ENCODE measurements at regions not wholly inside any gene's neighbourhood (a gene's known extent, or its start where the extent isn't known, plus 50 kb on each side); places are given as distances from the start of the nearest gene placed in this dataset.
"Not testable (repeated sequence)": the region's sequence is repeated elsewhere in the genome, so short reads cannot be mapped to it uniquely, and the experiment has no call there.

- Histone ChIP-seq H3K9me3 (ENCODE audit: control insufficient read depth, low read length) (no peaks in the 10 kb centered on the region), H3K4me1 (ENCODE audit: control insufficient read depth in 1 of 2, insufficient read depth in 2 of 2, low read length in 2 of 2) (no peaks in the 10 kb centered on the region), H3K4me3 (ENCODE audit: low read length in 2 of 2) (no peak overlapping the region), H3K36me3 (ENCODE audit: control insufficient read depth in 1 of 2, insufficient read depth in 2 of 2, low read length in 1 of 2) (no peaks in the 10 kb centered on the region), H3K27ac (ENCODE audit: low read depth in 1 of 2, low read length in 2 of 2) (no peak overlapping the region), H3K27me3 (ENCODE audit: control insufficient read depth in 1 of 2, insufficient read depth in 2 of 2, low read length in 1 of 2) (no peaks in the 10 kb centered on the region)
- ATAC-seq (ENCODE audit: low FRiP score) (no peak), DNase-seq (no peak)
- 86% methylated on average over 4 of the region's 4 CpGs for WGBS, 2 donors
- intact Hi-C loops (cut with DNase I): no loop called here
Observed at GRCh38 chr1:61028136-61028535, 54.2 kb upstream of the NFIA start.

GRCh38 chr1:61018068-61018467, 64.3 kb upstream of the NFIA start:
- H3K9me3 ChIP-seq (ENCODE audit: control insufficient read depth, low read length); ATAC-seq (ENCODE audit: low FRiP score); H3K36me3 ChIP-seq (ENCODE audit: control insufficient read depth in 1 of 2, insufficient read depth in 2 of 2, low read length in 1 of 2); H3K4me3 ChIP-seq (ENCODE audit: low read length in 2 of 2); H3K27ac ChIP-seq (ENCODE audit: low read depth in 1 of 2, low read length in 2 of 2); H3K27me3 ChIP-seq (ENCODE audit: control insufficient read depth in 1 of 2, insufficient read depth in 2 of 2, low read length in 1 of 2); intact Hi-C loops (cut with DNase I); DNase-seq; H3K4me1 ChIP-seq (ENCODE audit: control insufficient read depth in 1 of 2, insufficient read depth in 2 of 2, low read length in 2 of 2): not testable (repeated sequence)
- 91 to 92% methylated on average over 7 of the region's 7 CpGs for WGBS, 2 donors

- no peak overlapping the region for H3K27ac ChIP-seq (ENCODE audit: low read depth in 1 of 2, low read length in 2 of 2)
- ATAC-seq (ENCODE audit: low FRiP score) (no peak), DNase-seq (no peak)
- no peaks in the 10 kb centered on the region for H3K9me3 ChIP-seq (ENCODE audit: control insufficient read depth, low read length)
- H3K27me3 ChIP-seq (ENCODE audit: control insufficient read depth in 1 of 2, insufficient read depth in 2 of 2, low read length in 1 of 2): no peaks in the 10 kb centered on the region
- 96 to 100% methylated on average over 1 of the region's 1 CpG for WGBS, 2 donors
- H3K4me1 ChIP-seq (ENCODE audit: control insufficient read depth in 1 of 2, insufficient read depth in 2 of 2, low read length in 2 of 2): peaks cover 0 to 3% of the 10 kb centered on the region in 2 donors
- no peak overlapping the region for H3K4me3 ChIP-seq (ENCODE audit: low read length in 2 of 2)
- intact Hi-C loops (cut with DNase I): no loop called here
- no peaks in the 10 kb centered on the region for H3K36me3 ChIP-seq (ENCODE audit: control insufficient read depth in 1 of 2, insufficient read depth in 2 of 2, low read length in 1 of 2)
Observed at GRCh38 chr1:61017651-61018050, 64.7 kb upstream of the NFIA start.

- no peaks in the 10 kb centered on the region for H3K9me3 ChIP-seq (ENCODE audit: control insufficient read depth, low read length)
- 61 to 73% methylated on average over 4 of the region's 4 CpGs for WGBS, 2 donors
- H3K27ac ChIP-seq (ENCODE audit: low read depth in 1 of 2, low read length in 2 of 2): peak overlapping the region in 1 of 2 donors; percentile 83
- DNase-seq: no peak
- intact Hi-C loops (cut with DNase I): no loop called here
- peaks cover 7 to 9% of the 10 kb centered on the region in 2 donors for H3K4me1 ChIP-seq (ENCODE audit: control insufficient read depth in 1 of 2, insufficient read depth in 2 of 2, low read length in 2 of 2)
- H3K27me3 ChIP-seq (ENCODE audit: control insufficient read depth in 1 of 2, insufficient read depth in 2 of 2, low read length in 1 of 2): no peaks in the 10 kb centered on the region
- no peak overlapping the region for H3K4me3 ChIP-seq (ENCODE audit: low read length in 2 of 2)
- H3K36me3 ChIP-seq (ENCODE audit: control insufficient read depth in 1 of 2, insufficient read depth in 2 of 2, low read length in 1 of 2): no peaks in the 10 kb centered on the region
- no peak for ATAC-seq (ENCODE audit: low FRiP score)
Observed at GRCh38 chr1:61013946-61014667, 68.3 kb upstream of the NFIA start.

GRCh38 chr1:61013189-61013945, 69.0 kb upstream of the NFIA start:
- Histone ChIP-seq H3K9me3 (ENCODE audit: control insufficient read depth, low read length) (no peaks in the 10 kb centered on the region), H3K36me3 (ENCODE audit: control insufficient read depth in 1 of 2, insufficient read depth in 2 of 2, low read length in 1 of 2) (no peaks in the 10 kb centered on the region), H3K4me1 (ENCODE audit: control insufficient read depth in 1 of 2, insufficient read depth in 2 of 2, low read length in 2 of 2) (peaks cover 7 to 9% of the 10 kb centered on the region in 2 donors), H3K4me3 (ENCODE audit: low read length in 2 of 2) (no peak overlapping the region), H3K27ac (ENCODE audit: low read depth in 1 of 2, low read length in 2 of 2) (peak overlapping the region in 1 of 2 donors; percentile 83), H3K27me3 (ENCODE audit: control insufficient read depth in 1 of 2, insufficient read depth in 2 of 2, low read length in 1 of 2) (no peaks in the 10 kb centered on the region)
- no peak for ATAC-seq (ENCODE audit: low FRiP score)
- intact Hi-C loops (cut with DNase I): no loop called here
- 44 to 45% methylated on average over 4 of the region's 4 CpGs for WGBS, 2 donors
- no peak for DNase-seq

- WGBS, 2 donors: 14 to 15% methylated on average over 2 of the region's 2 CpGs
- H3K4me1 ChIP-seq (ENCODE audit: control insufficient read depth in 1 of 2, insufficient read depth in 2 of 2, low read length in 2 of 2): peaks cover 7 to 9% of the 10 kb centered on the region in 2 donors
- H3K9me3 ChIP-seq (ENCODE audit: control insufficient read depth, low read length): no peaks in the 10 kb centered on the region
- no peaks in the 10 kb centered on the region for H3K36me3 ChIP-seq (ENCODE audit: control insufficient read depth in 1 of 2, insufficient read depth in 2 of 2, low read length in 1 of 2)
- H3K27me3 ChIP-seq (ENCODE audit: control insufficient read depth in 1 of 2, insufficient read depth in 2 of 2, low read length in 1 of 2): no peaks in the 10 kb centered on the region
- DNase-seq (no peak), ATAC-seq (ENCODE audit: low FRiP score) (peak; percentile 33)
- H3K27ac ChIP-seq (ENCODE audit: low read depth in 1 of 2, low read length in 2 of 2): peak overlapping the region; percentile 36 to 83
- intact Hi-C loops (cut with DNase I): no loop called here
- no peak overlapping the region for H3K4me3 ChIP-seq (ENCODE audit: low read length in 2 of 2)
Observed at GRCh38 chr1:61012341-61012761, 70.0 kb upstream of the NFIA start.

GRCh38 chr1:61011561-61012263, 70.6 kb upstream of the NFIA start:
- Histone ChIP-seq H3K27ac (ENCODE audit: low read depth in 1 of 2, low read length in 2 of 2) (no peak overlapping the region), H3K4me1 (ENCODE audit: control insufficient read depth in 1 of 2, insufficient read depth in 2 of 2, low read length in 2 of 2) (peaks cover 7 to 9% of the 10 kb centered on the region in 2 donors), H3K9me3 (ENCODE audit: control insufficient read depth, low read length) (no peaks in the 10 kb centered on the region), H3K4me3 (ENCODE audit: low read length in 2 of 2) (no peak overlapping the region), H3K36me3 (ENCODE audit: control insufficient read depth in 1 of 2, insufficient read depth in 2 of 2, low read length in 1 of 2) (no peaks in the 10 kb centered on the region), H3K27me3 (ENCODE audit: control insufficient read depth in 1 of 2, insufficient read depth in 2 of 2, low read length in 1 of 2) (no peaks in the 10 kb centered on the region)
- DNase-seq: no peak
- WGBS, 2 donors: 49% methylated on average over 11 of the region's 11 CpGs
- intact Hi-C loops (cut with DNase I): no loop called here
- ATAC-seq (ENCODE audit: low FRiP score): no peak

GRCh38 chr1:61007534-61008364, 74.6 kb upstream of the NFIA start:
- no peaks in the 10 kb centered on the region for H3K36me3 ChIP-seq (ENCODE audit: control insufficient read depth in 1 of 2, insufficient read depth in 2 of 2, low read length in 1 of 2)
- H3K27ac ChIP-seq (ENCODE audit: low read depth in 1 of 2, low read length in 2 of 2): no peak overlapping the region
- ATAC-seq (ENCODE audit: low FRiP score) (no peak), DNase-seq (no peak)
- H3K9me3 ChIP-seq (ENCODE audit: control insufficient read depth, low read length): no peaks in the 10 kb centered on the region
- no peak overlapping the region for H3K4me3 ChIP-seq (ENCODE audit: low read length in 2 of 2)
- no peaks in the 10 kb centered on the region for H3K27me3 ChIP-seq (ENCODE audit: control insufficient read depth in 1 of 2, insufficient read depth in 2 of 2, low read length in 1 of 2)
- peaks cover 4 to 9% of the 10 kb centered on the region in 2 donors for H3K4me1 ChIP-seq (ENCODE audit: control insufficient read depth in 1 of 2, insufficient read depth in 2 of 2, low read length in 2 of 2)
- 69 to 84% methylated on average over 5 of the region's 5 CpGs for WGBS, 2 donors
- intact Hi-C loops (cut with DNase I): no loop called here
